ENCODE measurements at regions not wholly inside any gene's neighbourhood (a gene's known extent, or its start where the extent isn't known, plus 50 kb on each side); places are given as distances from the start of the nearest gene placed in this dataset.

DNA sequence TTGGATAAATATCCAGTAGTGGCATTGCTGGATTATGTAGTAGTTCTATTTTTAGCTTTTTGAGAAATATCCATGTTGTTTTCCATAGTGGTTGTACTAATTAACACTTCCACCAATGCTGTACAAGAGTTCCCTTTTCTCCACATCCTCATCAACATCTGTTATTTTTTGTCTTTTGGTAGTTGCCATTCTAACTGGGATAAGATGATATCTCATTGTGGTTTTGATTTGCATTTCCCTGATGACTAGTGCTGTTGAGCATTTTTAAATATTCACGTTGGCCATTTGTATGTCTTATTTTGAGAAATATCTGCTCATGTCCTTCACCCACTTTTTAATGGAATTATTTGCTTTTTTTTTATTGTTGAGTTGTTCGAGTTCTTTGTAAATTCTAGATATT lies 183.9 kb downstream of the PTPRU start:
- no peaks in the 10 kb centered on the region for H3K36me3 ChIP-seq (ENCODE audit: control insufficient read depth in 1 of 2, insufficient read depth in 2 of 2, low read length in 1 of 2)
- H3K27me3 ChIP-seq (ENCODE audit: control insufficient read depth in 1 of 2, insufficient read depth in 2 of 2, low read length in 1 of 2): no peaks in the 10 kb centered on the region
- peaks cover 0 to 2% of the 10 kb centered on the region in 2 donors for H3K4me1 ChIP-seq (ENCODE audit: control insufficient read depth in 1 of 2, insufficient read depth in 2 of 2, low read length in 2 of 2)
- DNase-seq (no peak), ATAC-seq (ENCODE audit: low FRiP score) (no peak)
- no peak overlapping the region for H3K4me3 ChIP-seq (ENCODE audit: low read length in 2 of 2)
- WGBS, 2 donors: 80 to 85% methylated on average over 2 of the region's 2 CpGs
- no peaks in the 10 kb centered on the region for H3K9me3 ChIP-seq (ENCODE audit: control insufficient read depth, low read length)
- H3K27ac ChIP-seq (ENCODE audit: low read depth in 1 of 2, low read length in 2 of 2): no peak overlapping the region
- intact Hi-C loops (cut with DNase I): no loop called here

DNA sequence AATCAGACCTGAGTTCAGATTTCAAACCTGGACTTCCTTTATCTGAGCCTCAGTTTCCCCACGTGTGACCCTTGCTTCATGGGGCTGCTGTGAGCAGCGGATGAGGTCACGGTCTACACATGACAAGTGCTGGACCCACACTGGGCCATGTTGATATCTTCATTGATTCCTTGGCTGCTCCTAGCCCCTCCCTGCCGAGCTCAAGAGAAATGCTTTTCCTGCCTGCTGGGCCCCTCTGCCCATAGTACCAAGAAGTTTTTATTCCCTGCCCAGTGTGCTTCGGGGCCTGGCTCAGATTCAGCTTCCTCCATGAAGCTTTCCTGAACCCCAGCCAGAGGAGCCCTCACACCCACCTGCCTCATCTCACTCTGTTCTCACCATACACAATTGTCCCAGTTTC lies 181.6 kb downstream of the PTPRU start:
- Histone ChIP-seq H3K36me3 (ENCODE audit: control insufficient read depth in 1 of 2, insufficient read depth in 2 of 2, low read length in 1 of 2) (no peaks in the 10 kb centered on the region), H3K27me3 (ENCODE audit: control insufficient read depth in 1 of 2, insufficient read depth in 2 of 2, low read length in 1 of 2) (no peaks in the 10 kb centered on the region), H3K9me3 (ENCODE audit: control insufficient read depth, low read length) (no peaks in the 10 kb centered on the region), H3K27ac (ENCODE audit: low read depth in 1 of 2, low read length in 2 of 2) (no peak overlapping the region), H3K4me1 (ENCODE audit: control insufficient read depth in 1 of 2, insufficient read depth in 2 of 2, low read length in 2 of 2) (peaks cover 0 to 2% of the 10 kb centered on the region in 2 donors), H3K4me3 (ENCODE audit: low read length in 2 of 2) (no peak overlapping the region)
- ATAC-seq (ENCODE audit: low FRiP score) (no peak), DNase-seq (no peak)
- intact Hi-C loops (cut with DNase I): no loop called here
- WGBS, 2 donors: 83 to 84% methylated on average over 5 of the region's 5 CpGs

- H3K4me1 ChIP-seq (ENCODE audit: control insufficient read depth in 1 of 2, insufficient read depth in 2 of 2, low read length in 2 of 2): peaks cover 0 to 2% of the 10 kb centered on the region in 2 donors
- H3K27me3 ChIP-seq (ENCODE audit: control insufficient read depth in 1 of 2, insufficient read depth in 2 of 2, low read length in 1 of 2): no peaks in the 10 kb centered on the region
- H3K4me3 ChIP-seq (ENCODE audit: low read length in 2 of 2): no peak overlapping the region
- intact Hi-C loops (cut with DNase I): no loop called here
- 72 to 76% methylated on average over 14 of the region's 14 CpGs for WGBS, 2 donors
- ATAC-seq (ENCODE audit: low FRiP score): peak; percentile 68
- peak overlapping the region in 1 of 2 donors; percentile 29 for H3K27ac ChIP-seq (ENCODE audit: low read depth in 1 of 2, low read length in 2 of 2)
- H3K9me3 ChIP-seq (ENCODE audit: control insufficient read depth, low read length): no peaks in the 10 kb centered on the region
- H3K36me3 ChIP-seq (ENCODE audit: control insufficient read depth in 1 of 2, insufficient read depth in 2 of 2, low read length in 1 of 2): no peaks in the 10 kb centered on the region
- no peak for DNase-seq
Measured at GRCh38 chr1:29417147-29417858, 181.0 kb downstream of the PTPRU start.

DNA sequence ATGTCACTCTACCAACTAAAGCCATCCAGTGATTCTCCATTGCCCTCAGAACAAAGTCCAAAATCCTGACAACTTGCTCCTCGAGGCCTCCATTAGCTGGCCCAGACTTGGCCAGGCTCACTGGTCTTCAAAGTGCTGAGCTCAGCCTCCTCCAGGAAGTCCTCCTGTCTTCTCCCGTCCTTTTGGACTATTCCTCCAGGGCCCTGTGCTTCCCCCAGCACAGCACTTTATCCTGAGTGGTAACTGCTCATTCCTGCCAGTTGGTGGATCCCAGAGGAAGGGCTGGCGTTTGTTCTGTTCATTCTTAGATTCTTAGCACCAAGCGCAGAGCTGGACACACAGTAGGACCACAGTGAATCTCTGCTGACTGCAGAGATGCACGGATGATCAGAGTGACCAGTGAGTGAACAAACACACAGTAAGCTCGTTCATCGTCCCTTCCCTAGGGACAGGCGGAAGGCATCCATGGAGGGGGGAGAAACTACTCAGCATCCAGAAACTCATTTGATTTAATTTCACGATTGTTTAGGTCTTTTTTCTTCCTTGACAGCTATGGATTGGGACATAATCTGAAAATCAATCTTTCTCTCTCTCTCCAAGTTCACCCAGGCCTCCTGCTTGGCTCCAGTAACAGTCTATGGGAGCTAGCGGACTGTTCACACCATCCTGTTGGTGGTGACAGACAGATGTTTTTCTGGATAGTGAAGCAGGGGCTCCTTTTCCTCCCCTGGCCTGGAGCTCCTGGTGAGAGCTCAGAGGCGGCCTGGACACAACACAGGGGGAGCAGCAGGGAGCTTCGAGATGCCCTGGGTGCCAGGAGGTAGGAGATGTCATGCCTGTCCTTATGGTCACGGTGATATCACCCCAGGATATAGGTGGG lies 180.2 kb downstream of the PTPRU start:
- peaks cover 0 to 2% of the 10 kb centered on the region in 2 donors for H3K4me1 ChIP-seq (ENCODE audit: control insufficient read depth in 1 of 2, insufficient read depth in 2 of 2, low read length in 2 of 2)
- H3K27me3 ChIP-seq (ENCODE audit: control insufficient read depth in 1 of 2, insufficient read depth in 2 of 2, low read length in 1 of 2): no peaks in the 10 kb centered on the region
- no peaks in the 10 kb centered on the region for H3K9me3 ChIP-seq (ENCODE audit: control insufficient read depth, low read length)
- intact Hi-C loops (cut with DNase I): no loop called here
- H3K4me3 ChIP-seq (ENCODE audit: low read length in 2 of 2): no peak overlapping the region
- ATAC-seq (ENCODE audit: low FRiP score) (peak; percentile 24), DNase-seq (no peak)
- H3K27ac ChIP-seq (ENCODE audit: low read depth in 1 of 2, low read length in 2 of 2): peak overlapping the region in 1 of 2 donors; percentile 29
- H3K36me3 ChIP-seq (ENCODE audit: control insufficient read depth in 1 of 2, insufficient read depth in 2 of 2, low read length in 1 of 2): no peaks in the 10 kb centered on the region
- WGBS, 2 donors: 41 to 47% methylated on average over 13 of the region's 13 CpGs

GRCh38 chr1:29415861-29416260 lies 179.5 kb downstream of the PTPRU start:
- H3K4me1 ChIP-seq (ENCODE audit: control insufficient read depth in 1 of 2, insufficient read depth in 2 of 2, low read length in 2 of 2): peaks cover 0 to 2% of the 10 kb centered on the region in 2 donors
- H3K27me3 ChIP-seq (ENCODE audit: control insufficient read depth in 1 of 2, insufficient read depth in 2 of 2, low read length in 1 of 2): no peaks in the 10 kb centered on the region
- intact Hi-C loops (cut with DNase I): no loop called here
- 58 to 60% methylated on average over 3 of the region's 3 CpGs for WGBS, 2 donors
- no peaks in the 10 kb centered on the region for H3K9me3 ChIP-seq (ENCODE audit: control insufficient read depth, low read length)
- ATAC-seq (ENCODE audit: low FRiP score) (no peak), DNase-seq (no peak)
- H3K27ac ChIP-seq (ENCODE audit: low read depth in 1 of 2, low read length in 2 of 2): no peak overlapping the region
- no peak overlapping the region for H3K4me3 ChIP-seq (ENCODE audit: low read length in 2 of 2)
- no peaks in the 10 kb centered on the region for H3K36me3 ChIP-seq (ENCODE audit: control insufficient read depth in 1 of 2, insufficient read depth in 2 of 2, low read length in 1 of 2)

GRCh38 chr1:29415156-29415830 lies 179.0 kb downstream of the PTPRU start:
- H3K36me3 ChIP-seq (ENCODE audit: control insufficient read depth in 1 of 2, insufficient read depth in 2 of 2, low read length in 1 of 2): no peaks in the 10 kb centered on the region
- no peak for ATAC-seq (ENCODE audit: low FRiP score)

GRCh38 chr1:29414086-29414485 lies 177.8 kb downstream of the PTPRU start:
- peaks cover 0 to 2% of the 10 kb centered on the region in 2 donors for H3K4me1 ChIP-seq (ENCODE audit: control insufficient read depth in 1 of 2, insufficient read depth in 2 of 2, low read length in 2 of 2)
- H3K4me3 ChIP-seq (ENCODE audit: low read length in 2 of 2): no peak overlapping the region
- intact Hi-C loops (cut with DNase I): no loop called here
- H3K9me3 ChIP-seq (ENCODE audit: control insufficient read depth, low read length): no peaks in the 10 kb centered on the region
- no peak overlapping the region for H3K27ac ChIP-seq (ENCODE audit: low read depth in 1 of 2, low read length in 2 of 2)
- 63 to 70% methylated on average over 4 of the region's 4 CpGs for WGBS, 2 donors
- DNase-seq: no peak
- no peaks in the 10 kb centered on the region for H3K27me3 ChIP-seq (ENCODE audit: control insufficient read depth in 1 of 2, insufficient read depth in 2 of 2, low read length in 1 of 2)
- no peaks in the 10 kb centered on the region for H3K36me3 ChIP-seq (ENCODE audit: control insufficient read depth in 1 of 2, insufficient read depth in 2 of 2, low read length in 1 of 2)
- ATAC-seq (ENCODE audit: low FRiP score): no peak

More at GRCh38 chr1:29415156-29415830, 179.0 kb downstream of the PTPRU start:
- H3K4me1 ChIP-seq (ENCODE audit: control insufficient read depth in 1 of 2, insufficient read depth in 2 of 2, low read length in 2 of 2): peaks cover 0 to 2% of the 10 kb centered on the region in 2 donors
- no peak overlapping the region for H3K4me3 ChIP-seq (ENCODE audit: low read length in 2 of 2)
- WGBS, 2 donors: 51 to 56% methylated on average over 9 of the region's 9 CpGs
- no peaks in the 10 kb centered on the region for H3K27me3 ChIP-seq (ENCODE audit: control insufficient read depth in 1 of 2, insufficient read depth in 2 of 2, low read length in 1 of 2)
- no peak for DNase-seq
- no peaks in the 10 kb centered on the region for H3K9me3 ChIP-seq (ENCODE audit: control insufficient read depth, low read length)
- H3K27ac ChIP-seq (ENCODE audit: low read depth in 1 of 2, low read length in 2 of 2): no peak overlapping the region
- intact Hi-C loops (cut with DNase I): no loop called here

- no peaks in the 10 kb centered on the region for H3K36me3 ChIP-seq (ENCODE audit: control insufficient read depth in 1 of 2, insufficient read depth in 2 of 2, low read length in 1 of 2)
- DNase-seq (no peak), ATAC-seq (ENCODE audit: low FRiP score) (no peak)
- 82 to 85% methylated on average over 10 of the region's 10 CpGs for WGBS, 2 donors
- H3K27me3 ChIP-seq (ENCODE audit: control insufficient read depth in 1 of 2, insufficient read depth in 2 of 2, low read length in 1 of 2): no peaks in the 10 kb centered on the region
- no peak overlapping the region for H3K4me3 ChIP-seq (ENCODE audit: low read length in 2 of 2)
- H3K9me3 ChIP-seq (ENCODE audit: control insufficient read depth, low read length): no peaks in the 10 kb centered on the region
- no peak overlapping the region for H3K27ac ChIP-seq (ENCODE audit: low read depth in 1 of 2, low read length in 2 of 2)
- intact Hi-C loops (cut with DNase I): no loop called here
- peaks cover 0 to 2% of the 10 kb centered on the region in 2 donors for H3K4me1 ChIP-seq (ENCODE audit: control insufficient read depth in 1 of 2, insufficient read depth in 2 of 2, low read length in 2 of 2)
Measured at GRCh38 chr1:29413661-29414060, 177.3 kb downstream of the PTPRU start.

Measured in aorta (tissue), 5 donors.